ENCODE measurements at regions not wholly inside any gene's neighbourhood (a gene's known extent, or its start where the extent isn't known, plus 50 kb on each side); places are given as distances from the start of the nearest gene placed in this dataset.

DNA sequence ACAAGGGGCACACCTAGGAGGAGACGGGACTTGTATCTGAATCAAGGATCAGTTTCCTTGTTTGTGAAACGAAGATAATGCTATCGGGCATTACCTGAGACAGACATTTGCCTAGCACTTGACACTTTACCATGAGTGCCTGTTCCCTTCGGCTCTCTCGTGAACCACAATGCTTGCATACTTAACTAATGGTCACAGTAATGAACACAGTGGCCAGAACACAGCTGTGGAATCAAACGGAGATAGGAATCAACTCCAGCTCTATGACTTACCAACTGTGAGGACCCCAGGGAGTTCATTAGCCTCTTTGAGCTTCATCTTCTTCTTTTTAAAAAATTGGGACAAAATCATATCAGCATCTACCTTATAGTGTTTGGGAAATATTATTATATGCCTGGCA, 207.8 kb downstream of the DRD1 start:
- Histone ChIP-seq H3K36me3 (ENCODE audit: insufficient read depth, low read length) (no peaks in the 10 kb centered on the region), H3K4me1 (ENCODE audit: insufficient read depth, low read length) (no peaks in the 10 kb centered on the region), H3K9me3 (ENCODE audit: low read length) (no peaks in the 10 kb centered on the region), H3K9ac (ENCODE audit: low read length) (no peak overlapping the region), H3K27ac (ENCODE audit: low read depth, low read length) (no peak overlapping the region), H3K4me3 (ENCODE audit: low read depth in 1 of 2, low read length in 2 of 2) (no peak overlapping the region), H3K27me3 (ENCODE audit: control insufficient read depth in 1 of 2, insufficient read depth in 2 of 2, low read length in 2 of 2) (no peaks in the 10 kb centered on the region)

DNA sequence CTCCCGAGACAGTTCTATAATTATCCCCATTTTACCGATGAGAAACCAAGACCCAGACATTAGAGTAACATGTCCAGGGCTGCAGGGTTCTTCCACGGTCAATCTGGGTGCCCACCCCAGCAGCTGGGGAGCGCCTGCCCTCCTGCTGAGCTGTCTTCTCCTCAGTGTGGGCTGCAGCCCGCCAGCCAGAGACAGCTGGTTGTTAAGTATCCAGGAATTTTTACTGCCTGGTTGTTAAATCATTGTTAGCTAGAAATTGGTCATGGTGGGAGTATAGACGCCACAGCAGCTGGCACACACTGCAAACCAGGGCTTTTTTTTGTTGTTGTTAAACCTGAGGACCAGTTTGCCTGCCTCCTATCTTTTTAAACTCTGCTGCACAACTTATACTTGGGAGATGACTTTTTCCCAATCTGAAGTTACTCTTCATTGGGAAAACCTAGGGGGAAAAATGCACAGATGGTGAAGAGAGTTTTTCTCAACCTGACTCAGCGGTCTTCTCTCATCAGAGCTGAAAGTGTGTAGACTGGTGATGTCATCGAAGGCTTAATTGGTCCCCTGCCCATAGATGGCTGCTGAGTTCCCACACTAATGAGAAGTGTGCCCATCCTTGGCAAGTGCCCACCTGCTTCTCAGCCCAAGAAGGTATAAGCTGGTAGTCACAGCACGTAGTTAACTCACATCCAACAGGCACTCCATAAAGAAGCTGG, 208.6 kb downstream of the DRD1 start:
- no peak overlapping the region for H3K4me3 ChIP-seq (ENCODE audit: low read depth in 1 of 2, low read length in 2 of 2)
- no peaks in the 10 kb centered on the region for H3K36me3 ChIP-seq (ENCODE audit: insufficient read depth, low read length)
- H3K9ac ChIP-seq (ENCODE audit: low read length) = no peak overlapping the region
- H3K4me1 ChIP-seq (ENCODE audit: insufficient read depth, low read length) = no peaks in the 10 kb centered on the region
- H3K9me3 ChIP-seq (ENCODE audit: low read length) = no peaks in the 10 kb centered on the region
- no peak overlapping the region for H3K27ac ChIP-seq (ENCODE audit: low read depth, low read length)
- no peaks in the 10 kb centered on the region for H3K27me3 ChIP-seq (ENCODE audit: control insufficient read depth in 1 of 2, insufficient read depth in 2 of 2, low read length in 2 of 2)

DNA sequence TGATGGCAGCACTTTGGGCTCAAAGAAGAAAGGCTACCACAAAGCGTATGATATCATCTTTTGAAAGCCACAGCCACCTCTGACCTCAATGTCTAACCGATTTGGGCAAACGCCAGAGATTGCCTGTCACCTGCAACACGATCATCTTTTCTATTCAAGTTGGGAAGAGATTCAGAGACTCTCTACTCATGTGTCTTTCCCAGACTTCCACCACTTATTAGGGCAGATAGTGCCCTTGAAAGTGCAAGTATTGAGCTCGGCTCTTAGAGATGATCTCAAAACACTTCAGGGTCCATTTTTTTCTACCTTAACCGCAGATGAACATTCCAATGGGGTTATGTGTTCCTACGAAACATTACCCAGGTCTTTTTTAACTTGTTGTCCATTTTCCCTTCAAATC, 213.7 kb downstream of the DRD1 start:
- no peaks in the 10 kb centered on the region for H3K27me3 ChIP-seq (ENCODE audit: control insufficient read depth in 1 of 2, insufficient read depth in 2 of 2, low read length in 2 of 2)
- H3K9me3 ChIP-seq (ENCODE audit: low read length) = no peaks in the 10 kb centered on the region
- no peaks in the 10 kb centered on the region for H3K4me1 ChIP-seq (ENCODE audit: insufficient read depth, low read length)
- no peak overlapping the region for H3K4me3 ChIP-seq (ENCODE audit: low read depth in 1 of 2, low read length in 2 of 2)
- no peak overlapping the region for H3K9ac ChIP-seq (ENCODE audit: low read length)
- no peak overlapping the region for H3K27ac ChIP-seq (ENCODE audit: low read depth, low read length)
- H3K36me3 ChIP-seq (ENCODE audit: insufficient read depth, low read length) = no peaks in the 10 kb centered on the region

DNA sequence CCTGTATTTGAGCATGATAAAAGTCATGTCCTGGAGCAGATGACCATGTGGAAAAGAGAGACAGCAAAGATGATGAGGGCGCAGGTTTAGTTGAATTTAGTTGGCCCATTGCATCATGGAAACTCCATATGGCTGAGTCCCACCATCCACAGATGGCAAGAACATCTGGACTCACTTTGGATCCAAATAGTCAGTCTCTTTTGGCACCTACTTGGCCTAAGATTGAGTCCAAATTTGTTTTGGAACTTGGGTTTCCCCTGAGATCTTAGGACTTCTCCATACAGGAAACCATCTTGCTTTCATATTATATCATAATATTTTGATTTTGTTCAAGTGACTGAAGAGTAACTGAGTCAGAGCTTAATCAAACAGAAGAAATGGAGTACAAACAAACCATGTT, 217.5 kb downstream of the DRD1 start:
- H3K4me3 ChIP-seq (ENCODE audit: low read depth in 1 of 2, low read length in 2 of 2) = no peak overlapping the region
- no peaks in the 10 kb centered on the region for H3K4me1 ChIP-seq (ENCODE audit: insufficient read depth, low read length)
- H3K9ac ChIP-seq (ENCODE audit: low read length) = no peak overlapping the region
- H3K9me3 ChIP-seq (ENCODE audit: low read length) = no peaks in the 10 kb centered on the region
- no peaks in the 10 kb centered on the region for H3K36me3 ChIP-seq (ENCODE audit: insufficient read depth, low read length)
- H3K27ac ChIP-seq (ENCODE audit: low read depth, low read length) = no peak overlapping the region
- no peaks in the 10 kb centered on the region for H3K27me3 ChIP-seq (ENCODE audit: control insufficient read depth in 1 of 2, insufficient read depth in 2 of 2, low read length in 2 of 2)

DNA sequence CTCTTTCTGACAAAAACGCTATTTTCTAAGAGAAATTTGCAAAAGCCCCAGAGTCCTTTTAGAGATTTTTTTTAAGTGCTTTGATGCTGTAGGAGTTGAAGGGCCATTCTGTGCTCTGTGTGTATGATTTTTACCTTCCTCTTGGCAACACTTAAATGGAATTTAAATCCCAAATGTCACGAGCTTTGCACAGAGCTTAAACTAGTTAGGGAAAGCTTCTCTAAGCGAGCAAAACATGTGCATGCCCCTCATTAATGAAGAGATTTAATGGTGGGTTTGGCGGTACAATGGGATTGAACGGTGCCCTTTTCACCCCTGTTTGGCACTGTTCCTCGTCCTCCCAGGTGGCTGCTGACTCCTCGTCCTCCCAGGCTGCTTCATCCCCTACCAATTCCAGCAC, 220.7 kb downstream of the DRD1 start:
- Histone ChIP-seq H3K9me3 (ENCODE audit: low read length) (no peaks in the 10 kb centered on the region), H3K27me3 (ENCODE audit: control insufficient read depth in 1 of 2, insufficient read depth in 2 of 2, low read length in 2 of 2) (no peaks in the 10 kb centered on the region), H3K4me1 (ENCODE audit: insufficient read depth, low read length) (no peaks in the 10 kb centered on the region), H3K9ac (ENCODE audit: low read length) (no peak overlapping the region), H3K27ac (ENCODE audit: low read depth, low read length) (no peak overlapping the region), H3K36me3 (ENCODE audit: insufficient read depth, low read length) (no peaks in the 10 kb centered on the region), H3K4me3 (ENCODE audit: low read depth in 1 of 2, low read length in 2 of 2) (no peak overlapping the region)

DNA sequence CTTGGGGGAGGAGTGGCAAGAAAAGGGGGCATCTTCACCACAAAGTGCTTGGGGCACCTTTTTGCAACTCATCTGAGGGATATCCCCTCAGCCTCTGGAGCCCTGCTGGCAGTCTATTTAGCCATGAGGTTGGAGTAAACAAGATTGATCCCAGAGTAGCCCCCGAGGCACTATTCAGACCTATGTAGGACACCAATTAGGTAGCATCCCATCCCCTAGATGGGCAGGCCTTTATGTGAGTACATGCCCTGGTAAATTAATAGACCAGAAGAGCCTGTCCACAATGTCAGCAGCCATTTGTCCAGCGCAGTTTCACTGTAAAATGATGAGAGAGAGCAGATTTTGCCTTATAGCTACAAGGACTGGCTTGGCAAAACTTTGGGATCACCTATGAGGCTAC, 221.4 kb downstream of the DRD1 start:
- H3K9ac ChIP-seq (ENCODE audit: low read length) = no peak overlapping the region
- H3K27me3 ChIP-seq (ENCODE audit: control insufficient read depth in 1 of 2, insufficient read depth in 2 of 2, low read length in 2 of 2) = no peaks in the 10 kb centered on the region
- H3K4me1 ChIP-seq (ENCODE audit: insufficient read depth, low read length) = no peaks in the 10 kb centered on the region
- H3K4me3 ChIP-seq (ENCODE audit: low read depth in 1 of 2, low read length in 2 of 2) = no peak overlapping the region
- H3K9me3 ChIP-seq (ENCODE audit: low read length) = no peaks in the 10 kb centered on the region
- H3K27ac ChIP-seq (ENCODE audit: low read depth, low read length) = no peak overlapping the region
- H3K36me3 ChIP-seq (ENCODE audit: insufficient read depth, low read length) = no peaks in the 10 kb centered on the region

DNA sequence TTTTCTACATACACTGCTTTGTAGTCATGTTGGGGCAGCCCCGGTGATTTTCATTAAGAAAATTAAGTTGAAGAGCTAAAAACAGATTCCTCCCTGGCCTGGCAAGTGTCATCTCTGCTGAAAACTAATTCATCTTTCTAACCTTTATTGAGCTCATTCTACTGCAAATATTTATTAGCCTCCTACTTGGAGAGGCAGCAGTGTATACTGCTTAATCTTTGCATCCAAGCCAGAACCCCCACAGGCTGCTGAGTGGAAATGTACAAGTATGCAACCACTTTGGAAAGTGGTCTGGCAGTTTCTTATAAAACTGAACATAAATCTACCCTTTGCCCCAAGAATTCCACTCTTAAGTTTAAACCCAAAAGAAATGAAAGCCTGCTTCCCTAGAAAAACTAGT, 223.4 kb downstream of the DRD1 start:
- H3K4me3 ChIP-seq (ENCODE audit: low read depth in 1 of 2, low read length in 2 of 2) = no peak overlapping the region
- no peaks in the 10 kb centered on the region for H3K36me3 ChIP-seq (ENCODE audit: insufficient read depth, low read length)
- H3K9ac ChIP-seq (ENCODE audit: low read length) = no peak overlapping the region
- H3K9me3 ChIP-seq (ENCODE audit: low read length) = no peaks in the 10 kb centered on the region
- no peaks in the 10 kb centered on the region for H3K4me1 ChIP-seq (ENCODE audit: insufficient read depth, low read length)
- no peaks in the 10 kb centered on the region for H3K27me3 ChIP-seq (ENCODE audit: control insufficient read depth in 1 of 2, insufficient read depth in 2 of 2, low read length in 2 of 2)
- H3K27ac ChIP-seq (ENCODE audit: low read depth, low read length) = no peak overlapping the region

DNA sequence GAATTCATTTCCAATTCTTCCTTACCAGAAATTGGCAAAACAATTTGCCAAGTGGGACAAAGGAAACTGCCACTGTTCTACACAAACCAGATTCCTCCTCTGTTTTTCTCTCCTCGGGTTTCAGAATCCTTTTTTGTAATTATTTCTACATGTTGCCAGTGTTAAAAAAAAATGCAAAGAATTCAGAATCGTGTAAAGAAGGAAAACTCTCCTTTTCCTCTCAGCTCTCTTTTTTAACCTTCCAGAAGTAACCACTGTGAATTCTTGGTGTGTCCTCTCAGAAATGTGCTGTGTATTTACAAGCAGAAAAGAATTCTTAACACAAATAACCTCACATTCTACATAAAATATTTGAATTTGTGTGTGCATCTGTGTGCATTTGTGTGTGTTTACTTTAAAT, 224.6 kb downstream of the DRD1 start:
- Histone ChIP-seq H3K27me3 (ENCODE audit: control insufficient read depth in 1 of 2, insufficient read depth in 2 of 2, low read length in 2 of 2) (no peaks in the 10 kb centered on the region), H3K9me3 (ENCODE audit: low read length) (no peaks in the 10 kb centered on the region), H3K27ac (ENCODE audit: low read depth, low read length) (no peak overlapping the region), H3K4me3 (ENCODE audit: low read depth in 1 of 2, low read length in 2 of 2) (no peak overlapping the region), H3K9ac (ENCODE audit: low read length) (no peak overlapping the region), H3K4me1 (ENCODE audit: insufficient read depth, low read length) (no peaks in the 10 kb centered on the region), H3K36me3 (ENCODE audit: insufficient read depth, low read length) (no peaks in the 10 kb centered on the region)

DNA sequence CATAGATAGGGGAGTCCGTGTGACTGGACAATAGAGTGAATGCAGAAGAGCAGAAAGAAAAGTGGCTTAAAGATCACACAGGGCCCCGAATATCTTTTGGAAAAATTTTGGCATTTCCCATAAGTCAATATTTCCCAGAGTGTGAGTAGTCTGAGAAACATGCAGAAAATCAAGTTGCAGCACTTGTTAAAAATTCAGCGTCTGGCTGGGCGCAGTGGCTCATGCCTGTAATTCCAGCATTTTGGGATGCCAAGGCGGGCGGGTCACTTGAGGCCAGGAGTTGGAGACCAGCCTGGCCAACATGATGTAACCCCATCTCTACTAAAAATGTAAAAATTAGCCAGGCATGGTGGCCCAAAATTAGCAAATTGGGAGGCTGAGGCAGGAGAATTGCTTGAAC, 227.0 kb downstream of the DRD1 start:
- no peak overlapping the region for H3K4me3 ChIP-seq (ENCODE audit: low read depth in 1 of 2, low read length in 2 of 2)
- no peaks in the 10 kb centered on the region for H3K4me1 ChIP-seq (ENCODE audit: insufficient read depth, low read length)
- H3K27ac ChIP-seq (ENCODE audit: low read depth, low read length) = no peak overlapping the region
- H3K27me3 ChIP-seq (ENCODE audit: control insufficient read depth in 1 of 2, insufficient read depth in 2 of 2, low read length in 2 of 2) = no peaks in the 10 kb centered on the region
- H3K36me3 ChIP-seq (ENCODE audit: insufficient read depth, low read length) = no peaks in the 10 kb centered on the region
- no peaks in the 10 kb centered on the region for H3K9me3 ChIP-seq (ENCODE audit: low read length)
- no peak overlapping the region for H3K9ac ChIP-seq (ENCODE audit: low read length)

DNA sequence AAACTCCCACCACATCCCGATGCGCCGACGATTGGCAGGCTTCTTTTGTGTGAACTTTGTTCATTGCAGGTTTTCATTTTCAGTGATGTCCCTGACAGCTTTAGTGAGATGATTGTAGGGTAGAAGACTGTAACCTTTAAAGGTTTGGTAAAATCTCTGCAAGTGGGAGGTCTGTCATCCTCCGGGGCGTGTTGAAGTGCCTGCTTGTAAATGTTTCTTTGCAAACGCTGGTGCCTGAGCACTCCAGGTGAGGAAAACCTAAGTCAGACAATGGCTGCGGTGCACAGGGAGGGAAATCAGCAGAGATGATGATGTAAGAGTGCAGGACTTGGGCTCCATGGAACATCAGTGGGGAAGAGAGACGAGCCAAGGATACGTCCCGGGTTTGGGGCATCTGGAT, 228.1 kb downstream of the DRD1 start:
- Histone ChIP-seq H3K4me1 (ENCODE audit: insufficient read depth, low read length) (no peaks in the 10 kb centered on the region), H3K9me3 (ENCODE audit: low read length) (no peaks in the 10 kb centered on the region), H3K27me3 (ENCODE audit: control insufficient read depth in 1 of 2, insufficient read depth in 2 of 2, low read length in 2 of 2) (no peaks in the 10 kb centered on the region), H3K27ac (ENCODE audit: low read depth, low read length) (no peak overlapping the region), H3K4me3 (ENCODE audit: low read depth in 1 of 2, low read length in 2 of 2) (no peak overlapping the region), H3K36me3 (ENCODE audit: insufficient read depth, low read length) (no peaks in the 10 kb centered on the region), H3K9ac (ENCODE audit: low read length) (no peak overlapping the region)

DNA sequence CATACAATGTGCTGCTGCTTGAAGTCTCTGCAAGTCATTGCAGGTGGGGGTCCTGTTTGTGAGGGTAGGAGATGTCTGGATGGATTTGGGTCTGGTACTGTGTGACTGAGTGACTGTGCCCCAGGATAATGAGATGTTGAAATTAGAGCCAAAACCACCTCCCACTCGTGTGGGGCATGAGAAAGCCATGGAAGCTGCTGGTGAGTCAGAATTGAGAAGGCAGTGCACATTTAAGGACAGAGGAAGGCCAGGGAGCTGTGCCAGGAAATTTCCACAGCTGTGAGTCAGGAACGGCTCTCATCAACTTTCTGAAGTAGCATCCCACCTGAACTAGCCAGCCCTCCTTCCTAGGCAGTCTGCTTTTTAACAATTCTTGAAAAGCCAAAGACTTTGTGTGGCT, 229.8 kb downstream of the DRD1 start:
- no peak overlapping the region for H3K9ac ChIP-seq (ENCODE audit: low read length)
- H3K9me3 ChIP-seq (ENCODE audit: low read length) = no peaks in the 10 kb centered on the region
- no peaks in the 10 kb centered on the region for H3K4me1 ChIP-seq (ENCODE audit: insufficient read depth, low read length)
- H3K36me3 ChIP-seq (ENCODE audit: insufficient read depth, low read length) = no peaks in the 10 kb centered on the region
- H3K27ac ChIP-seq (ENCODE audit: low read depth, low read length) = no peak overlapping the region
- no peak overlapping the region for H3K4me3 ChIP-seq (ENCODE audit: low read depth in 1 of 2, low read length in 2 of 2)
- H3K27me3 ChIP-seq (ENCODE audit: control insufficient read depth in 1 of 2, insufficient read depth in 2 of 2, low read length in 2 of 2) = no peaks in the 10 kb centered on the region

DNA sequence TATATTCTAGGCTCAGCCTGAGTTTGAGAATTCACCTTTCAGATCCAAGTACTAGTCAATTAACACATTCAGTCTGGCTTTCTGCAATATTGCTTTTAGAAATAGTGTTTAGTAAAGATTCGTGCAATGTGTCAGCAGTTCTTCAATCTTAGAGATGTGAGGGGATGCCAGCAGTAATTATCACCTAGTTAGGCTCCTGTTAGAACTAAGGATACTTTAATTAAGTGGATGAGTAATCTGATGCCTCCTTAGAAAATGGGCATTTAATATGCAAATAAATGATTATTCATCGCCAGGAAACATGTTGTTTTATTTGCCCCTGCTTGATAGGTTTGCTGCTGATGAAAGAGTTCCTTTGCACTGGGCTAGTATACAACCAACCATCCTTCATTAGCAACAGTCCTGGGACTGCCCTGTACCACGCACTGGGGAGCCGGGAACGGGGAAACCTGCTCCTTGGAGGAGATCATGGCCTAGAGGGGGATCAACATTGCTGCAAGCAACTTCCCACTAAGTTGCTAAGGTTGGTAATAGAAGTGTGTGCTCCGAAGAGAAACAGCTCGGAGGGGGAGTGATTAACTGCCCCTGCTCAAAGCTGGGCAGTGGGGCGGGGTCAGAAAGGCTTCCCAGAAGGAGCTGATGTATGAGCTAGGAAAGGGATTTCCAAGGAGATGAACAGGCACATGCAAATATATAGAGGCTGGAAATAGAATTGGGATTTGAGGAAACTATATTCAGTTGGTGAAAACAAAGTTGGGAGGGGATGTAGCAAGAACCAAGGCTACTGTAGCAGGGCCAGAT, 231.8 kb downstream of the DRD1 start:
- Histone ChIP-seq H3K36me3 (ENCODE audit: insufficient read depth, low read length) (no peaks in the 10 kb centered on the region), H3K9me3 (ENCODE audit: low read length) (no peaks in the 10 kb centered on the region), H3K4me3 (ENCODE audit: low read depth in 1 of 2, low read length in 2 of 2) (no peak overlapping the region), H3K9ac (ENCODE audit: low read length) (no peak overlapping the region), H3K27ac (ENCODE audit: low read depth, low read length) (no peak overlapping the region), H3K27me3 (ENCODE audit: control insufficient read depth in 1 of 2, insufficient read depth in 2 of 2, low read length in 2 of 2) (no peaks in the 10 kb centered on the region), H3K4me1 (ENCODE audit: insufficient read depth, low read length) (no peaks in the 10 kb centered on the region)

All from muscle layer of colon (tissue), 2 donors.